Vagina (tissue), 2 donors: ENCODE measurements at regions not wholly inside any gene's neighbourhood (a gene's known extent, or its start where the extent isn't known, plus 50 kb on each side); places are given as distances from the start of the nearest gene placed in this dataset.

ENCODE experiments used
- DNase-seq, 2 donors: peaks; one replicate each; pipeline ENCODE4 v3.0.0-alpha.2; 2017; ENCODE audit errors: extremely low spot score in 2 of 2
- H3K27ac ChIP-seq: fragments of 200-600 bp; sonication (generic); one replicate; pipeline ENCODE4 v1.5.1; 2019
- H3K27me3 ChIP-seq: fragments of 200-600 bp; sonication (generic); one replicate; pipeline ENCODE4 v1.5.1; 2019
- H3K36me3 ChIP-seq, 2 donors: fragments of 200-600 bp; sonication (generic); one replicate each; pipeline ENCODE4 v1.5.1; 2017 to 2019
- H3K4me1 ChIP-seq: fragments of 200-600 bp; sonication (generic); one replicate; pipeline ENCODE4 v1.5.1; 2019
- H3K4me3 ChIP-seq, 2 donors: fragments of 200-600 bp; sonication (generic); 1 replicate in 1 of 2; 2 replicates in 1 of 2; pipeline ENCODE4 v1.5.1; 2016 to 2019
- H3K9me3 ChIP-seq: fragments of 200-600 bp; sonication (generic); one replicate; pipeline ENCODE4 v1.5.1; 2019
- CTCF ChIP-seq, 3 experiments: fragments of 450-650 bp in 2 of 3; fragments of 200-600 bp in 1 of 3; sonication (generic) in 1 of 3; IDR thresholded peaks; one replicate each; pipeline ENCODE4 v1.5.1; 2017 to 2019; ENCODE audit warnings: antibody characterized with exemption in 3 of 3, mild to moderate bottlenecking in 2 of 3, moderate library complexity in 2 of 3
- POLR2A ChIP-seq, 2 donors: fragments of 450-650 bp; IDR thresholded peaks; one replicate each; pipeline ENCODE4 v1.6.1; 2017; ENCODE audit warnings: antibody characterized with exemption in 2 of 2, mild to moderate bottlenecking in 2 of 2, moderate library complexity in 2 of 2
- POLR2AphosphoS5 ChIP-seq, 2 donors: sonication (generic); formaldehyde crosslinking; IDR thresholded peaks; one replicate each; pipeline ENCODE4 v1.9.0; 2017; ENCODE audit warnings: antibody characterized with exemption in 2 of 2, mild to moderate bottlenecking in 2 of 2, low read depth in 1 of 2; ENCODE audit not compliant: insufficient read depth in 1 of 2
- intact Hi-C: fragments of 100-400 bp; cut with DNase I; formaldehyde crosslinking; loops from one replicate; pipeline ENCODE4 v1.15.1; 2023

GRCh38 chr6:33914645-33915044 is 110.8 kb upstream of the MLN start:
- Histone ChIP-seq H3K9me3 (no peaks in the 10 kb centered on the region), H3K4me3 (no peak overlapping the region), H3K27ac (no peak overlapping the region), H3K36me3 (no peaks in the 10 kb centered on the region), H3K4me1 (peaks cover 19% of the 10 kb centered on the region), H3K27me3 (no peaks in the 10 kb centered on the region)
- intact Hi-C loops, result no loop called here
- TF ChIP-seq POLR2AphosphoS5 (IDR thresholded peaks at IDR 0.05; ENCODE audit: insufficient read depth in 1 of 2, low read depth in 1 of 2), result no peak
- no peak for TF ChIP-seq POLR2A (IDR thresholded peaks at IDR 0.05)
- no peak for TF ChIP-seq CTCF (IDR thresholded peaks at IDR 0.05)
- no peak for DNase-seq

GRCh38 chr6:33912195-33912594 is 108.4 kb upstream of the MLN start:
- H3K9me3 ChIP-seq, result no peaks in the 10 kb centered on the region
- no peak overlapping the region for H3K4me3 ChIP-seq
- H3K27me3 ChIP-seq, result no peaks in the 10 kb centered on the region
- TF ChIP-seq CTCF (IDR thresholded peaks at IDR 0.05), result no peak
- peak in 1 of 2 donors; percentile 70 for TF ChIP-seq POLR2AphosphoS5 (IDR thresholded peaks at IDR 0.05; ENCODE audit: insufficient read depth in 1 of 2, low read depth in 1 of 2)
- TF ChIP-seq POLR2A (IDR thresholded peaks at IDR 0.05), result no peak
- no peaks in the 10 kb centered on the region for H3K36me3 ChIP-seq
- intact Hi-C loops, result no loop called here
- peak overlapping the region; percentile 67 for H3K27ac ChIP-seq
- DNase-seq, result no peak
- H3K4me1 ChIP-seq, result peaks cover 19% of the 10 kb centered on the region

- Histone ChIP-seq H3K9me3 (no peaks in the 10 kb centered on the region), H3K4me1 (peaks cover 20% of the 10 kb centered on the region), H3K27me3 (no peaks in the 10 kb centered on the region), H3K27ac (peak overlapping the region; percentile 67), H3K4me3 (no peak overlapping the region), H3K36me3 (no peaks in the 10 kb centered on the region)
- intact Hi-C loops, result no loop called here
- no peak for DNase-seq
- TF ChIP-seq POLR2A (IDR thresholded peaks at IDR 0.05) (no peak), CTCF (IDR thresholded peaks at IDR 0.05) (no peak), POLR2AphosphoS5 (IDR thresholded peaks at IDR 0.05; ENCODE audit: insufficient read depth in 1 of 2, low read depth in 1 of 2) (no peak)
These were observed 107.7 kb upstream of the MLN start for GRCh38 chr6:33911488-33911887.

GRCh38 chr6:33910594-33910993 is 106.8 kb upstream of the MLN start:
- Histone ChIP-seq H3K4me1 (peaks cover 26% of the 10 kb centered on the region), H3K36me3 (no peaks in the 10 kb centered on the region), H3K27me3 (no peaks in the 10 kb centered on the region), H3K27ac (no peak overlapping the region), H3K9me3 (no peaks in the 10 kb centered on the region), H3K4me3 (no peak overlapping the region)
- intact Hi-C loops, result no loop called here
- DNase-seq, result no peak
- TF ChIP-seq POLR2A (IDR thresholded peaks at IDR 0.05) (no peak), POLR2AphosphoS5 (IDR thresholded peaks at IDR 0.05; ENCODE audit: insufficient read depth in 1 of 2, low read depth in 1 of 2) (no peak), CTCF (IDR thresholded peaks at IDR 0.05) (no peak)

GRCh38 chr6:33909737-33910136 is 105.9 kb upstream of the MLN start:
- no peaks in the 10 kb centered on the region for H3K27me3 ChIP-seq
- TF ChIP-seq POLR2AphosphoS5 (IDR thresholded peaks at IDR 0.05; ENCODE audit: insufficient read depth in 1 of 2, low read depth in 1 of 2), result no peak
- no peak for TF ChIP-seq POLR2A (IDR thresholded peaks at IDR 0.05)
- TF ChIP-seq CTCF (IDR thresholded peaks at IDR 0.05), result no peak
- no peak overlapping the region for H3K4me3 ChIP-seq
- no peaks in the 10 kb centered on the region for H3K9me3 ChIP-seq
- no peak overlapping the region for H3K27ac ChIP-seq
- H3K36me3 ChIP-seq, result no peaks in the 10 kb centered on the region
- intact Hi-C loops, result no loop called here
- DNase-seq, result no peak
- peaks cover 27% of the 10 kb centered on the region for H3K4me1 ChIP-seq
